22Rv1 (cell line): ENCODE measurements at regions not wholly inside any gene's neighbourhood (a gene's known extent, or its start where the extent isn't known, plus 50 kb on each side); places are given as distances from the start of the nearest gene placed in this dataset.

ENCODE experiments used
- CTCF ChIP-seq: fragments of 450-650 bp; IDR thresholded peaks from 2 replicates; pipeline ENCODE4 v1.5.1; 2017; ENCODE audit warnings: mild to moderate bottlenecking
- ZFX ChIP-seq: fragments of 450-650 bp; IDR thresholded peaks from 2 replicates; pipeline ENCODE4 v1.6.1; 2017; ENCODE audit warnings: antibody characterized with exemption, borderline replicate concordance

DNA sequence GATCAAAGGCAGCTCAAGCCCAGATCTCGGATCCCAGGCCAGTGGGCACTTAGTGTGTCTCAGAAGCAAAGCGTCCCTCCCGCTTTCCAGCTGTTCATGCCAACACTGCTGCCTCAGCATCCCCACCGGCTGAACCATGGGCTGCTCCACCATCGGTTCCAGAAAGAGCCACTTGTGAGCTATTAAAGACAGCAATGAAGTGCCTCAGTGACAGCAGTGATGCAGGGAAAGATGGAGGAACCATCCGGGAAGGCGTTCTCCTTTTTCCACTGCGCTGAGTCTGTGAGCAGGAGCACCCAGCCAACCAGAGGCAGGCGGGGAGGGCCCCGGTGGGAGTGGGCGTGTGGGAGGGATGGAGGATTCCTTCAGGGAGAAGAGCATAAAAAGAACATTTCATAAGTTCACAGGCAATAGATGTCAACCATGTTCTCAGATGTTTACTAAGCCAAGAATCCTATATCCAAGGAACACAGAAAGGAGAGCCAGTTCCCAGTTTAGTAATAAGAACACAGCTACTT, 96.2 kb upstream of the MKI67 start:
- TF ChIP-seq CTCF (no peak), ZFX (no peak)
